ENCODE measurements at regions not wholly inside any gene's neighbourhood (a gene's known extent, or its start where the extent isn't known, plus 50 kb on each side); places are given as distances from the start of the nearest gene placed in this dataset.
A peak's percentile ranks its signal among the peaks of the same experiment; 100 is the strongest.

DNA sequence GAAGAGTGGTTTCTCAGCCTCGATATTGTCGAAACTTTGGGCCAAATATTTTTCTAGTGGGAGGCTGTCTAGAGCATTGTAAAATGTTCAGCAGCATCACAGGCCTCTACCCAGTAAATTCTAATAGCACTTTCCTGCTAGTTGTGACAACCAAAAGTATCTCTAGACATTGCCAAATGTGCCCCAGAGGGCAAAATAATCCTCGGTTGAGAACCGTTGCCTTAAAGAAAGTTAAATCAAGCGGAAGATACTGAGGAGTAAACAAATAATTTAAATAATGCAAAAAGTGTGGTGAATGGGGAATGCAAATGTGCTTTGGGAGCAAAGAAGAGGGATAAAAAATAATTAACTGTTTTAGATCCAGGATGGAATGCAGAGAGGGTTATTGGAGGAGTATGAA, 106.4 kb upstream of the ASCC3 start:
- Histone ChIP-seq H3K4me2 (ENCODE audit: low read length) (no peak overlapping the region), H3K27me3 (ENCODE audit: insufficient read depth, low read length) (no peaks in the 10 kb centered on the region), H4K12ac (ENCODE audit: low read depth, low read length) (no peak overlapping the region), H2BK120ac (ENCODE audit: insufficient read depth, low read length, poor library complexity) (no peak overlapping the region), H2AK5ac (ENCODE audit: low read length) (no peak overlapping the region), H3K14ac (ENCODE audit: low read length) (no peak overlapping the region), H4K91ac (ENCODE audit: low read depth, low read length) (no peak overlapping the region), H2BK12ac (ENCODE audit: low read length) (no peak overlapping the region), H3K4me3 (ENCODE audit: low read depth, low read length) (no peak overlapping the region), H3K79me2 (ENCODE audit: control insufficient read depth, insufficient read depth, low read length, poor library complexity) (no peaks in the 10 kb centered on the region), H3K18ac (ENCODE audit: low read length) (no peak overlapping the region), H3K36me3 (ENCODE audit: control insufficient read depth in 1 of 2, insufficient read depth in 2 of 2, low read length in 2 of 2) (no peaks in the 10 kb centered on the region), H3K4me1 (ENCODE audit: control insufficient read depth in 1 of 2, insufficient read depth in 2 of 2, low read length in 2 of 2) (no peaks in the 10 kb centered on the region), H3K4ac (ENCODE audit: low read depth, low read length) (no peak overlapping the region), H2BK5ac (ENCODE audit: low read depth, low read length, poor library complexity) (no peak overlapping the region), H3K23ac (ENCODE audit: low read length) (no peak overlapping the region), H3K9ac (ENCODE audit: low read length) (no peak overlapping the region), H4K8ac (ENCODE audit: low read depth, low read length) (no peak overlapping the region), H2AFZ (ENCODE audit: insufficient read depth, low read length, poor library complexity) (no peak overlapping the region), H3K79me1 (ENCODE audit: low read length) (no peaks in the 10 kb centered on the region), H3K27ac (ENCODE audit: low read depth, low read length) (no peak overlapping the region), H3K9me3 (ENCODE audit: insufficient read depth, low read depth, low read length) (no peaks in the 10 kb centered on the region)
- peak in 1 of 2 donors; percentile 34 for DNase-seq
- no CpG with 5 or more reads among the region's 5 CpGs for WGBS (ENCODE audit: extremely low coverage, insufficient coverage, insufficient read length)

DNA sequence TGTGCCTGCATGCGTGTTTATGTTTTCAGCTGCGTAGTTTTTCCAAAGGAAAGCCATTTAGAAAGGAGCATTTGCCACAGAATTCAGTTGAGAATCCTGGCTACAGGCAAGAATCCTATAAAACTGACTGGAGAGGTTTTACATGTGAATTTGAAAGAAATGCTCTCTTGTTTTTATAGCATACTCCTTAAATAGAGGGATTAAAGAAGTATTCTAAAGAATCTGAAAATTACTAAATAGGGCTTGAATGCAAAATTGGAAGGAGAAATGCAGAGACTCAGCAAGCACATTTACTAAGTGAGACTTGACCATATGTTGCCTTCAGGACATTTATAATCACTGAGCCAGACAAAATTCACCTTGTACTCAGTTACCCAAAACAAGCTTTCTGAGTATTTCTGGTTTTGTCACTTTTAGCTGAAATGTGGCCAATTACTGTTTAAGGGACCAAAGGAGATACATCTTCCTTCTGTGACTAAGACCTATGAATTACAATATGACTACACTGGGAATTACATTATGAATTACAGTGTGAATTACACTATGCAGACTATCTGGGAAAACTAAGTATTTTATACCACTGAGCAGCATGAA, 107.4 kb upstream of the ASCC3 start:
- no peak overlapping the region for H2BK120ac ChIP-seq (ENCODE audit: insufficient read depth, low read length, poor library complexity)
- no peak overlapping the region for H3K4ac ChIP-seq (ENCODE audit: low read depth, low read length)
- no peak overlapping the region for H2AK5ac ChIP-seq (ENCODE audit: low read length)
- no peak overlapping the region for H2BK12ac ChIP-seq (ENCODE audit: low read length)
- H4K12ac ChIP-seq (ENCODE audit: low read depth, low read length), result no peak overlapping the region
- no peak overlapping the region for H3K4me2 ChIP-seq (ENCODE audit: low read length)
- no peak overlapping the region for H3K27ac ChIP-seq (ENCODE audit: low read depth, low read length)
- no peaks in the 10 kb centered on the region for H3K27me3 ChIP-seq (ENCODE audit: insufficient read depth, low read length)
- no peaks in the 10 kb centered on the region for H3K9me3 ChIP-seq (ENCODE audit: insufficient read depth, low read depth, low read length)
- no peak overlapping the region for H3K14ac ChIP-seq (ENCODE audit: low read length)
- WGBS (ENCODE audit: extremely low coverage, insufficient coverage, insufficient read length), result no CpG with 5 or more reads among the region's 2 CpGs
- H3K18ac ChIP-seq (ENCODE audit: low read length), result no peak overlapping the region
- no peaks in the 10 kb centered on the region for H3K79me1 ChIP-seq (ENCODE audit: low read length)
- no peak overlapping the region for H4K91ac ChIP-seq (ENCODE audit: low read depth, low read length)
- H2BK5ac ChIP-seq (ENCODE audit: low read depth, low read length, poor library complexity), result no peak overlapping the region
- no peak overlapping the region for H2AFZ ChIP-seq (ENCODE audit: insufficient read depth, low read length, poor library complexity)
- no peak overlapping the region for H3K23ac ChIP-seq (ENCODE audit: low read length)
- H3K79me2 ChIP-seq (ENCODE audit: control insufficient read depth, insufficient read depth, low read length, poor library complexity), result no peaks in the 10 kb centered on the region
- no peak overlapping the region for H3K9ac ChIP-seq (ENCODE audit: low read length)
- H4K8ac ChIP-seq (ENCODE audit: low read depth, low read length), result no peak overlapping the region
- no peaks in the 10 kb centered on the region for H3K36me3 ChIP-seq (ENCODE audit: control insufficient read depth in 1 of 2, insufficient read depth in 2 of 2, low read length in 2 of 2)
- peak in 1 of 2 donors; percentile 40 for DNase-seq
- no peak overlapping the region for H3K4me3 ChIP-seq (ENCODE audit: low read depth, low read length)
- no peaks in the 10 kb centered on the region for H3K4me1 ChIP-seq (ENCODE audit: control insufficient read depth in 1 of 2, insufficient read depth in 2 of 2, low read length in 2 of 2)

DNA sequence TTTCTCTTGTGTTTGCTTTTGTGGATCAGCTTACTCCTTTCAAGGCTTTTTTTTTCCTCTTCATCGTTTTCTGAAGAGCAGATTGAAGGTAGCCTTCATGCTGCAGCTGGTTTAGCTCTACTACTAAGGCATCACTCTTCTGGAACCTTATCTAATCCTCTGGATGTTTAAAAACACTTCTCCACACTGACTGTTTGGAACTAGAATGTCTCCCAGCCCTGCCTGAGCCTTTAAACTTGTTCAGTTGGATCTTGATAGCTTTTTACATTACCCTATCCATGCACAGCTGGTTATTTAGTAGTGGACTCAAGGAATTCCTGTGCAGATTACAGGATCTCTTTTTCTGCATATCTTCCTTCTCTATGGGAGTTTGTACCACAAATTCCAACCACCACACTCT, 108.9 kb upstream of the ASCC3 start:
- H3K14ac ChIP-seq (ENCODE audit: low read length), result no peak overlapping the region
- no peaks in the 10 kb centered on the region for H3K9me3 ChIP-seq (ENCODE audit: insufficient read depth, low read depth, low read length)
- H2AFZ ChIP-seq (ENCODE audit: insufficient read depth, low read length, poor library complexity), result no peak overlapping the region
- H4K12ac ChIP-seq (ENCODE audit: low read depth, low read length), result no peak overlapping the region
- no peak overlapping the region for H2AK5ac ChIP-seq (ENCODE audit: low read length)
- H3K4ac ChIP-seq (ENCODE audit: low read depth, low read length), result no peak overlapping the region
- H4K91ac ChIP-seq (ENCODE audit: low read depth, low read length), result no peak overlapping the region
- no peak overlapping the region for H3K4me3 ChIP-seq (ENCODE audit: low read depth, low read length)
- no peaks in the 10 kb centered on the region for H3K36me3 ChIP-seq (ENCODE audit: control insufficient read depth in 1 of 2, insufficient read depth in 2 of 2, low read length in 2 of 2)
- WGBS (ENCODE audit: extremely low coverage, insufficient coverage, insufficient read length), result no CpG with 5 or more reads among the region's 1 CpG
- no peak overlapping the region for H2BK120ac ChIP-seq (ENCODE audit: insufficient read depth, low read length, poor library complexity)
- H3K4me1 ChIP-seq (ENCODE audit: control insufficient read depth in 1 of 2, insufficient read depth in 2 of 2, low read length in 2 of 2), result no peaks in the 10 kb centered on the region
- H3K4me2 ChIP-seq (ENCODE audit: low read length), result no peak overlapping the region
- H3K23ac ChIP-seq (ENCODE audit: low read length), result no peak overlapping the region
- H3K79me2 ChIP-seq (ENCODE audit: control insufficient read depth, insufficient read depth, low read length, poor library complexity), result no peaks in the 10 kb centered on the region
- no peak overlapping the region for H3K18ac ChIP-seq (ENCODE audit: low read length)
- H3K27ac ChIP-seq (ENCODE audit: low read depth, low read length), result no peak overlapping the region
- H2BK12ac ChIP-seq (ENCODE audit: low read length), result no peak overlapping the region
- H2BK5ac ChIP-seq (ENCODE audit: low read depth, low read length, poor library complexity), result no peak overlapping the region
- no peak overlapping the region for H3K9ac ChIP-seq (ENCODE audit: low read length)
- H3K27me3 ChIP-seq (ENCODE audit: insufficient read depth, low read length), result no peaks in the 10 kb centered on the region
- H4K8ac ChIP-seq (ENCODE audit: low read depth, low read length), result no peak overlapping the region
- no peak for DNase-seq
- no peaks in the 10 kb centered on the region for H3K79me1 ChIP-seq (ENCODE audit: low read length)

DNA sequence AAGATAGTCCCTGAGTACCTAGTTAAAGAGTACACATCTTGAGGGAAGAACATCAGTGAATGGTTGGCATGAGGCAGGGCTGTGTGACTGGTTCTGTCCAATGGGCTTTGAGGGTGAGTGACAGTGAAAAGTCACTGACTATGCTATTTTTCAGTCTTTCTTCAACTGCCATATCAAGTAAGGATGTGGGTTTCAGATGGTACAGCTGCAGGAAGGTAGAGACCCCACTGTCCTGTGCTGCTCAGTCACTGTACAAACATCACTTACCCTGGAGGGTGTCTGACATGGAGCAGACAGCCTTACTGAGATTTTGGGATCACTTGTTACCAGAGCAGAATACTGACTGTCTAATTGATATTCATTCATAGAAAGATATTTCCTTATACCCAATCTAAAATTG, 115.3 kb upstream of the ASCC3 start:
- H3K4me2 ChIP-seq (ENCODE audit: low read length), result no peak overlapping the region
- H3K4me1 ChIP-seq (ENCODE audit: control insufficient read depth in 1 of 2, insufficient read depth in 2 of 2, low read length in 2 of 2), result no peaks in the 10 kb centered on the region
- H2BK120ac ChIP-seq (ENCODE audit: insufficient read depth, low read length, poor library complexity), result no peak overlapping the region
- DNase-seq, result no peak
- H4K91ac ChIP-seq (ENCODE audit: low read depth, low read length), result no peak overlapping the region
- H4K8ac ChIP-seq (ENCODE audit: low read depth, low read length), result no peak overlapping the region
- no peaks in the 10 kb centered on the region for H3K79me1 ChIP-seq (ENCODE audit: low read length)
- H3K9me3 ChIP-seq (ENCODE audit: insufficient read depth, low read depth, low read length), result no peaks in the 10 kb centered on the region
- no peak overlapping the region for H4K12ac ChIP-seq (ENCODE audit: low read depth, low read length)
- H3K79me2 ChIP-seq (ENCODE audit: control insufficient read depth, insufficient read depth, low read length, poor library complexity), result no peaks in the 10 kb centered on the region
- no peak overlapping the region for H3K14ac ChIP-seq (ENCODE audit: low read length)
- H2AFZ ChIP-seq (ENCODE audit: insufficient read depth, low read length, poor library complexity), result no peak overlapping the region
- H2AK5ac ChIP-seq (ENCODE audit: low read length), result no peak overlapping the region
- H3K4ac ChIP-seq (ENCODE audit: low read depth, low read length), result no peak overlapping the region
- H3K36me3 ChIP-seq (ENCODE audit: control insufficient read depth in 1 of 2, insufficient read depth in 2 of 2, low read length in 2 of 2), result no peaks in the 10 kb centered on the region
- no peak overlapping the region for H2BK12ac ChIP-seq (ENCODE audit: low read length)
- H3K23ac ChIP-seq (ENCODE audit: low read length), result no peak overlapping the region
- no peak overlapping the region for H3K27ac ChIP-seq (ENCODE audit: low read depth, low read length)
- no peak overlapping the region for H2BK5ac ChIP-seq (ENCODE audit: low read depth, low read length, poor library complexity)
- no peak overlapping the region for H3K9ac ChIP-seq (ENCODE audit: low read length)
- H3K27me3 ChIP-seq (ENCODE audit: insufficient read depth, low read length), result no peaks in the 10 kb centered on the region
- no peak overlapping the region for H3K4me3 ChIP-seq (ENCODE audit: low read depth, low read length)
- H3K18ac ChIP-seq (ENCODE audit: low read length), result no peak overlapping the region

Data from trophoblast cell (in vitro differentiated cells and primary cell).